WTC11 (cell line): ENCODE measurements at regions not wholly inside any gene's neighbourhood (a gene's known extent, or its start where the extent isn't known, plus 50 kb on each side); places are given as distances from the start of the nearest gene placed in this dataset.

ENCODE experiments used
- ATF2 ChIP-seq: sonication (generic); formaldehyde crosslinking; IDR thresholded peaks from 2 replicates; pipeline ENCODE4 v1.8.1; 2022; ENCODE audit warnings: low read depth, missing genetic modification reagents, borderline replicate concordance
- CREM ChIP-seq: sonication (generic); formaldehyde crosslinking; IDR thresholded peaks from 2 replicates; pipeline ENCODE4 v1.8.1; 2022; ENCODE audit warnings: mild to moderate bottlenecking, missing genetic modification reagents, moderate library complexity
- CTCF ChIP-seq: fragments of 200-600 bp; IDR thresholded peaks from 2 replicates; pipeline ENCODE4 v1.8.0; 2022; ENCODE audit warnings: antibody characterized with exemption
- ESRRA ChIP-seq: sonication (generic); formaldehyde crosslinking; IDR thresholded peaks from 2 replicates; pipeline ENCODE4 v1.8.1; 2022; ENCODE audit warnings: mild to moderate bottlenecking, missing genetic modification reagents, borderline replicate concordance
- FOXJ3 ChIP-seq: sonication (generic); formaldehyde crosslinking; IDR thresholded peaks from 2 replicates; pipeline ENCODE4 v1.9.0; 2021; ENCODE audit warnings: missing genetic modification reagents, mild to moderate bottlenecking, borderline replicate concordance
- MAX ChIP-seq: sonication (generic); formaldehyde crosslinking; IDR thresholded peaks from 2 replicates; pipeline ENCODE4 v1.8.0; 2022; ENCODE audit warnings: mild to moderate bottlenecking, missing genetic modification reagents
- MYBL2 ChIP-seq: sonication (generic); formaldehyde crosslinking; IDR thresholded peaks from 2 replicates; pipeline ENCODE4 v1.8.1; 2023; ENCODE audit warnings: mild to moderate bottlenecking, moderate library complexity, missing genetic modification reagents
- SMAD4 ChIP-seq: sonication (generic); formaldehyde crosslinking; IDR thresholded peaks from 2 replicates; pipeline ENCODE4 v1.8.0; 2022; ENCODE audit warnings: mild to moderate bottlenecking, missing genetic modification reagents
- SP1 ChIP-seq: sonication (generic); formaldehyde crosslinking; conservative IDR thresholded peaks from 2 replicates; pipeline ENCODE4 v1.8.1; 2022; ENCODE audit warnings: missing genetic modification reagents
- TCF7 ChIP-seq: sonication (generic); formaldehyde crosslinking; IDR thresholded peaks from 2 replicates; pipeline ENCODE4 v1.8.0; 2022; ENCODE audit warnings: mild to moderate bottlenecking, low read depth, missing genetic modification reagents, moderate library complexity
- ZNF396 ChIP-seq: fragments of 250-450 bp; sonication (Bioruptor Pico); IDR thresholded peaks from 2 replicates; pipeline ENCODE4 v1.8.0; 2021; ENCODE audit warnings: mild to moderate bottlenecking, moderate library complexity, borderline replicate concordance
- ZNF416 ChIP-seq: fragments of 250-450 bp; sonication (Bioruptor Pico); IDR thresholded peaks from 2 replicates; pipeline ENCODE4 v1.9.0; 2021; ENCODE audit warnings: mild to moderate bottlenecking, inconsistent platforms

GRCh38 chr6:92431502-92431901, 987.9 kb downstream of the EPHA7 start:
- TF ChIP-seq ZNF416 (CRISPR knock-in tag): no peak
- no peak for TF ChIP-seq CTCF
- TF ChIP-seq ZNF396 (CRISPR knock-in tag): no peak
- no peak for TF ChIP-seq MYBL2 (CRISPR knock-in tag)
- no peak for TF ChIP-seq FOXJ3 (CRISPR knock-in tag)
- no peak for TF ChIP-seq CREM (CRISPR knock-in tag)
- no peak for TF ChIP-seq ESRRA (CRISPR knock-in tag)
- TF ChIP-seq ATF2 (CRISPR knock-in tag): no peak
- TF ChIP-seq TCF7 (CRISPR knock-in tag): no peak
- TF ChIP-seq MAX (CRISPR knock-in tag): no peak
- TF ChIP-seq SP1: no peak
- no peak for TF ChIP-seq SMAD4 (CRISPR knock-in tag)
